Transverse colon (tissue), 3 donors: ENCODE measurements at regions not wholly inside any gene's neighbourhood (a gene's known extent, or its start where the extent isn't known, plus 50 kb on each side); places are given as distances from the start of the nearest gene placed in this dataset.

Experiments used
- CTCF ChIP-seq, 5 experiments: fragments of 200-600 bp in 3 of 5; fragments of 450-650 bp in 2 of 5; sonication (generic) in 3 of 5; IDR thresholded peaks; 1 replicate in 2 of 5; 2 replicates in 3 of 5; pipeline ENCODE4 v1.5.1; 2016 to 2017; ENCODE audit warnings: antibody characterized with exemption in 5 of 5, inconsistent platforms in 3 of 5, mild to moderate bottlenecking in 2 of 5, moderate library complexity in 1 of 5
- POLR2A ChIP-seq: fragments of 450-650 bp; IDR thresholded peaks from one replicate; pipeline ENCODE4 v1.6.1; 2016; ENCODE audit warnings: antibody characterized with exemption, mild to moderate bottlenecking, moderate library complexity

DNA sequence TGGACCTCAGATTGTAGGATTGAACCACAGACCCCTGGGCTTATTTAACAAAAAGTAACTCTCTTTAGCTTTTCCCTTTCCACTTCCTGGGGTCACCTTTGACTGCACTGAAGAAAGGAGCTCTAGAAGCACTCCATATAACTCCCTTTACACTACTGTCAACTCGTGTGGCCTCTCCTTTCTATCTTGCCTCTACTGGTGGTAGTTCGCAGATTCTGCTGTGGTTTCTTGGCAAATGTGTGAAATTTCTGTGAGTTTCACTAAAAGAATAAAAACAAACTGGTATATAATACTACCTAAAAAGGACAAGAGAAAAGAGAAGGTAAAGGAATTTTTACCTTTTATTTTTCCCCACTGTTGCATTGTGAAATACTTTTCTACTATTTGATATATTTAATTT is 1298.1 kb downstream of the PCDH9 start:
- TF ChIP-seq CTCF (IDR thresholded peaks at IDR 0.05) (no peak), POLR2A (no peak)
